HCT116 (cell line): ENCODE measurements at regions not wholly inside any gene's neighbourhood (a gene's known extent, or its start where the extent isn't known, plus 50 kb on each side); places are given as distances from the start of the nearest gene placed in this dataset.

Experiments
- ATAC-seq: fragments of 200-7000 bp; cut with Tn5 transposase; 2 replicates; pipeline ENCODE4 v1.9.1; 2020; ENCODE audit warnings: mild to moderate bottlenecking, moderate library complexity
- BruUV-seq: library from RNA; stranded (reverse); fragments of 400-500 nt; replicated peaks from 2 replicates; lab custom pipeline; 2021; lab: Mats Ljungman, UMichigan
- CTCF ChIA-PET: fragments of 300-600 bp; sonication (Branson Sonifier 250); formaldehyde crosslinking; loops from one replicate; lab custom pipeline; 2021; ENCODE audit warnings: antibody characterized with exemption; lab: Charles Lee
- POLR2A ChIA-PET: fragments of 300-600, 350-600 bp; sonication (Branson Sonifier 250); formaldehyde crosslinking; loops from one replicate; lab custom pipeline; 2021; ENCODE audit warnings: antibody characterized with exemption; lab: Charles Lee
- RAD21 ChIA-PET, 2 experiments: fragments of 300-600 bp; sonication (Branson Sonifier 250); formaldehyde crosslinking; loops; one replicate each; lab custom pipeline; 2023; ENCODE audit warnings: low total read pairs in 2 of 2; ENCODE audit not compliant: uncharacterized antibody in 2 of 2, unreplicated experiment in 2 of 2, low non-redundant PET in 1 of 2; lab: Charles Lee
- DNase-seq: peaks from one replicate; pipeline ENCODE4 v3.0.0-alpha.2; 2010; ENCODE audit warnings: low read depth, low spot score
- H2AFZ ChIP-seq: fragments of 200-600 bp; shearing (Covaris generic), sonication (generic); 2 replicates; pipeline ENCODE4 v1.6.1; 2017; ENCODE audit warnings: low read depth, mixed run types, mixed read lengths, antibody characterized with exemption, low read length; ENCODE audit not compliant: poor library complexity, severe bottlenecking
- H3K27ac ChIP-seq: 2 replicates; pipeline ENCODE4 v1.5.1; 2012; ENCODE audit warnings: low read depth, low read length
- H3K27me3 ChIP-seq: fragments of 200-600 bp; sonication (generic); 2 replicates; pipeline ENCODE4 v1.6.1; 2016; ENCODE audit warnings: mixed run types, low read length, mixed read lengths; ENCODE audit not compliant: insufficient read depth
- H3K36me3 ChIP-seq, 2 experiments: fragments of 200-500 bp in 1 of 2; fragments of 200-600 bp in 1 of 2; sonication (Bioruptor generic) in 1 of 2; sonication (generic) in 1 of 2; 2 replicates each; pipeline versions ENCODE4 v1.5.1 to v1.6.1; 2014 to 2016; ENCODE audit warnings: low read length in 2 of 2, inconsistent platforms in 1 of 2, mixed read lengths in 1 of 2, mixed run types in 1 of 2; ENCODE audit not compliant: insufficient read depth in 2 of 2, control insufficient read depth in 1 of 2
- H3K4me1 ChIP-seq, 2 experiments: fragments of 200-600 bp in 1 of 2; sonication (generic) in 1 of 2; 2 replicates each; pipeline versions ENCODE4 v1.5.1 to v1.6.1; 2012 to 2017; ENCODE audit warnings: low read length in 2 of 2, inconsistent platforms in 1 of 2, mild to moderate bottlenecking in 1 of 2, mixed read lengths in 1 of 2, mixed run types in 1 of 2, moderate library complexity in 1 of 2; ENCODE audit not compliant: insufficient read depth in 2 of 2, control insufficient read depth in 1 of 2
- H3K4me2 ChIP-seq: fragments of 200-600 bp; sonication (generic); 2 replicates; pipeline ENCODE4 v1.6.1; 2017; ENCODE audit warnings: mixed run types, low read length, mixed read lengths
- H3K4me3 ChIP-seq, 2 experiments: fragments of 200-600 bp in 1 of 2; sonication (generic) in 1 of 2; replicated peaks in 1 of 2; 2 replicates each; pipeline ENCODE4 v1.5.1; 2011 to 2016; ENCODE audit warnings: low read length in 2 of 2, control low read depth in 1 of 2, low read depth in 1 of 2, mild to moderate bottlenecking in 1 of 2, mixed read lengths in 1 of 2, mixed run types in 1 of 2
- H3K79me2 ChIP-seq: fragments of 200-600 bp; sonication (generic); 2 replicates; pipeline ENCODE4 v1.6.1; 2017; ENCODE audit warnings: mild to moderate bottlenecking, mixed run types, low read length, moderate library complexity, mixed read lengths; ENCODE audit not compliant: insufficient read depth
- H3K9ac ChIP-seq: fragments of 200-600 bp; sonication (generic); 2 replicates; pipeline ENCODE4 v1.6.1; 2016; ENCODE audit warnings: low read length, mixed read lengths
- H3K9me2 ChIP-seq: fragments of 200-600 bp; sonication (generic), shearing (Covaris generic); 2 replicates; pipeline ENCODE4 v1.6.1; 2017; ENCODE audit warnings: mixed run types, mild to moderate bottlenecking, moderate library complexity; ENCODE audit not compliant: insufficient read depth
- H3K9me3 ChIP-seq, 2 experiments: fragments of 200-500 bp in 1 of 2; fragments of 200-600 bp in 1 of 2; sonication (Bioruptor generic) in 1 of 2; sonication (generic) in 1 of 2; 2 replicates each; pipeline ENCODE4 v1.6.1; 2014 to 2017; ENCODE audit warnings: low read length in 2 of 2, mixed read lengths in 2 of 2, inconsistent platforms in 1 of 2, low read depth in 1 of 2, mild to moderate bottlenecking in 1 of 2, mixed run types in 1 of 2, moderate library complexity in 1 of 2; ENCODE audit not compliant: control insufficient read depth in 1 of 2, insufficient read depth in 1 of 2
- H4K20me1 ChIP-seq: fragments of 200-600 bp; sonication (generic), shearing (Covaris generic); 2 replicates; pipeline ENCODE4 v1.6.1; 2017; ENCODE audit warnings: mixed run types, mild to moderate bottlenecking, moderate library complexity; ENCODE audit not compliant: insufficient read depth
- ATF3 ChIP-seq: IDR thresholded peaks from 2 replicates; pipeline ENCODE4 v1.6.1; 2012
- CBX3 ChIP-seq: IDR thresholded peaks from 2 replicates; pipeline ENCODE4 v1.6.1; 2012; ENCODE audit warnings: low read depth
- ELF1 ChIP-seq: IDR thresholded peaks from 2 replicates; pipeline ENCODE4 v1.6.1; 2012; ENCODE audit warnings: low read depth, borderline replicate concordance
- JUND ChIP-seq: IDR thresholded peaks from 2 replicates; pipeline ENCODE4 v1.6.1; 2012
- RAD21 ChIP-seq: IDR thresholded peaks from 2 replicates; pipeline ENCODE4 v1.6.1; 2012; ENCODE audit warnings: low read depth, mild to moderate bottlenecking
- SIN3A ChIP-seq: IDR thresholded peaks from 2 replicates; pipeline ENCODE4 v1.6.1; 2012; ENCODE audit warnings: low read depth
- TCF7L2 ChIP-seq: IDR thresholded peaks from 2 replicates; pipeline ENCODE4 v1.7.0; 2011; ENCODE audit warnings: borderline replicate concordance, inconsistent platforms; ENCODE audit not compliant: insufficient read depth, insufficient read length; ENCODE audit errors: extremely low read depth
- ZFX ChIP-seq: fragments of 450-650 bp; IDR thresholded peaks from 2 replicates; pipeline ENCODE4 v1.6.1; 2017
- intact Hi-C: fragments of 100-400 bp; cut with micrococcal nuclease; formaldehyde crosslinking; loops from 2 replicates; pipeline ENCODE4 v1.10.0; 2022
- TF ChIP-seq, protein P1 (sequence below): IDR thresholded peaks from 2 replicates; pipeline ENCODE4 v1.6.1; 2011; ENCODE audit warnings: mild to moderate bottlenecking, low read length, moderate library complexity; ENCODE audit not compliant: insufficient replicate concordance; ENCODE audit errors: extremely low read depth

GRCh38 chr11:10398525-10398924 is 56.5 kb upstream of the AMPD3 start:
- TF ChIP-seq ZFX = no peak
- TF ChIP-seq JUND = no peak
- no peak for TF ChIP-seq CBX3
- TF ChIP-seq SIN3A = no peak
- no peak for TF ChIP-seq ATF3
- H3K27ac ChIP-seq = no peak overlapping the region

GRCh38 chr11:10400856-10401255 is 54.2 kb upstream of the AMPD3 start:
- ChIA-PET CTCF (interaction anchor here (0.9 to 4.0 kb wide), 2 partner anchors 13 to 34 kb away, joined by 3 to 19 read pairs; no protein-coding TSS in a partner anchor), RAD21 (no interaction called here), POLR2A (no interaction called here)
- intact Hi-C loops = no loop called here
- DNase-seq (no peak), ATAC-seq (no peak)
- Histone ChIP-seq H3K4me1 (peaks cover 5 to 18% of the 10 kb centered on the region in 2 experiments; a peak in 3 of 4 replicates), H3K27ac (no peak overlapping the region), H3K36me3 (no peaks in the 10 kb centered on the region), H2AFZ (no peak overlapping the region), H3K9me2 (no peaks in the 10 kb centered on the region), H4K20me1 (no peaks in the 10 kb centered on the region), H3K79me2 (no peaks in the 10 kb centered on the region), H3K9ac (no peak overlapping the region), H3K4me2 (no peak overlapping the region), H3K9me3 (no peaks in the 10 kb centered on the region), H3K27me3 (no peaks in the 10 kb centered on the region), H3K4me3 (no peak overlapping the region)
- TF ChIP-seq TCF7L2 (no peak), RAD21 (no peak), ELF1 (no peak)
- TF ChIP-seq, protein P1, sequence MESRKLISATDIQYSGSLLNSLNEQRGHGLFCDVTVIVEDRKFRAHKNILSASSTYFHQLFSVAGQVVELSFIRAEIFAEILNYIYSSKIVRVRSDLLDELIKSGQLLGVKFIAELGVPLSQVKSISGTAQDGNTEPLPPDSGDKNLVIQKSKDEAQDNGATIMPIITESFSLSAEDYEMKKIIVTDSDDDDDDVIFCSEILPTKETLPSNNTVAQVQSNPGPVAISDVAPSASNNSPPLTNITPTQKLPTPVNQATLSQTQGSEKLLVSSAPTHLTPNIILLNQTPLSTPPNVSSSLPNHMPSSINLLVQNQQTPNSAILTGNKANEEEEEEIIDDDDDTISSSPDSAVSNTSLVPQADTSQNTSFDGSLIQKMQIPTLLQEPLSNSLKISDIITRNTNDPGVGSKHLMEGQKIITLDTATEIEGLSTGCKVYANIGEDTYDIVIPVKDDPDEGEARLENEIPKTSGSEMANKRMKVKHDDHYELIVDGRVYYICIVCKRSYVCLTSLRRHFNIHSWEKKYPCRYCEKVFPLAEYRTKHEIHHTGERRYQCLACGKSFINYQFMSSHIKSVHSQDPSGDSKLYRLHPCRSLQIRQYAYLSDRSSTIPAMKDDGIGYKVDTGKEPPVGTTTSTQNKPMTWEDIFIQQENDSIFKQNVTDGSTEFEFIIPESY = no peak
- BruUV-seq = no TSS peak

More at GRCh38 chr11:10398525-10398924, 56.5 kb upstream of the AMPD3 start:
- Histone ChIP-seq H3K4me1 (peaks cover 4 to 13% of the 10 kb centered on the region in 2 experiments; a peak in 2 of 4 replicates), H3K4me3 (no peak overlapping the region), H4K20me1 (no peaks in the 10 kb centered on the region), H3K27me3 (no peaks in the 10 kb centered on the region), H3K9me3 (no peaks in the 10 kb centered on the region), H3K9ac (no peak overlapping the region), H3K79me2 (no peaks in the 10 kb centered on the region), H3K36me3 (no peaks in the 10 kb centered on the region), H2AFZ (no peak overlapping the region), H3K4me2 (no peak overlapping the region), H3K9me2 (no peaks in the 10 kb centered on the region)
- ChIA-PET CTCF (no interaction called here), RAD21 (no interaction called here), POLR2A (no interaction called here)
- DNase-seq (no peak), ATAC-seq (no peak)
- intact Hi-C loops = no loop called here
- no TSS peak for BruUV-seq
